Cardiac fibroblast (primary cell): ENCODE measurements at regions not wholly inside any gene's neighbourhood (a gene's known extent, or its start where the extent isn't known, plus 50 kb on each side); places are given as distances from the start of the nearest gene placed in this dataset.
"Not testable (repeated sequence)": the region's sequence is repeated elsewhere in the genome, so short reads cannot be mapped to it uniquely, and the experiment has no call there.

Experiments
- DNase-seq, 2 donors: peaks; one replicate each; pipeline versions ENCODE4 v3.0.0 to v3.0.0-alpha.2; 2010; ENCODE audit warnings: low read depth in 2 of 2
- H3K4me3 ChIP-seq, 2 donors: replicated peaks in 1 of 2; 1 replicate in 1 of 2; 2 replicates in 1 of 2; pipeline ENCODE4 v1.5.1; 2011; ENCODE audit warnings: low read depth in 2 of 2, low read length in 2 of 2, mild to moderate bottlenecking in 2 of 2, moderate library complexity in 1 of 2
- TF ChIP-seq, protein P1 (sequence below): IDR thresholded peaks from one replicate; pipeline ENCODE4 v1.5.1; 2011; ENCODE audit warnings: low read depth, mild to moderate bottlenecking, low read length, inconsistent platforms

DNA sequence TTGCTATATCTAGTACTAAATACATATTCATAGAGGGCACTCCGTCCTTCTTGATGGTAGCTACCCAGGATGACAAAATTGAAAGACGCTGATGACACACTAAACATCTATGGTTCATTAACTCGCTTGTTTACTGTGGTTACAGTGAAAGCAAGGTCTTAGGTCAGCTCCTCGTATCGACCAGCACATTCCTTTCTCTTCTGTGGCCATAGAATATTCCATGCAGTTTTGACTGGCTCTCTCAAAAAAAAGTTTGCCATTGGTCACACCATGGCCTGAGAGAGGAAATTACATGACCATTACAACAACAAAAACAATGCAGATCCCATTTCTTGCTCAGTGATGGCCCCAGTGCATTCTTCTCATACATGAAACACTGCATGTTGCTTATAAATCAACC, 411.4 kb upstream of the SOX5 start:
- H3K4me3 ChIP-seq = no peak overlapping the region
- TF ChIP-seq, protein P1, sequence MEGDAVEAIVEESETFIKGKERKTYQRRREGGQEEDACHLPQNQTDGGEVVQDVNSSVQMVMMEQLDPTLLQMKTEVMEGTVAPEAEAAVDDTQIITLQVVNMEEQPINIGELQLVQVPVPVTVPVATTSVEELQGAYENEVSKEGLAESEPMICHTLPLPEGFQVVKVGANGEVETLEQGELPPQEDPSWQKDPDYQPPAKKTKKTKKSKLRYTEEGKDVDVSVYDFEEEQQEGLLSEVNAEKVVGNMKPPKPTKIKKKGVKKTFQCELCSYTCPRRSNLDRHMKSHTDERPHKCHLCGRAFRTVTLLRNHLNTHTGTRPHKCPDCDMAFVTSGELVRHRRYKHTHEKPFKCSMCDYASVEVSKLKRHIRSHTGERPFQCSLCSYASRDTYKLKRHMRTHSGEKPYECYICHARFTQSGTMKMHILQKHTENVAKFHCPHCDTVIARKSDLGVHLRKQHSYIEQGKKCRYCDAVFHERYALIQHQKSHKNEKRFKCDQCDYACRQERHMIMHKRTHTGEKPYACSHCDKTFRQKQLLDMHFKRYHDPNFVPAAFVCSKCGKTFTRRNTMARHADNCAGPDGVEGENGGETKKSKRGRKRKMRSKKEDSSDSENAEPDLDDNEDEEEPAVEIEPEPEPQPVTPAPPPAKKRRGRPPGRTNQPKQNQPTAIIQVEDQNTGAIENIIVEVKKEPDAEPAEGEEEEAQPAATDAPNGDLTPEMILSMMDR = no peak
- DNase-seq = peak in 1 of 2 donors; percentile 75

DNA sequence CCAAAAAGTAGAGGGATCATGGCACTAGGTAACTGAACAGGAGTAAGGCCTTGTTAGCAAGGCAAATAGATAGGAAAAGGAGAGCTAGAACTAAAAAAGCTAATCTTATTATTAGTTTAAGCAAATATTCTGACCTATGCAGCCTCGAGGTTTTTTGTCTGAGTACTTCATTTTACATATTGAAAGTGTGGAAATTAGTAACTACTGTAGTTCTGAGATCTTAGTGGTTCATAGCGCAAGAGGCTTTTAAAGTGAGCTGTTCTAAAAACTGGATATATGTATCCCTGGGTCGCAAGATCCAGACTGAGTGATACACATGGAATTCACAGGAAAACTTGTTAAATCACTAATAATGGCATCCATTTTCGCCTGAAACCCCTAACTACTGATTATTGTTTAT, 411.0 kb upstream of the SOX5 start:
- H3K4me3 ChIP-seq = no peak overlapping the region
- TF ChIP-seq, protein P1 = no peak
- DNase-seq = no peak

DNA sequence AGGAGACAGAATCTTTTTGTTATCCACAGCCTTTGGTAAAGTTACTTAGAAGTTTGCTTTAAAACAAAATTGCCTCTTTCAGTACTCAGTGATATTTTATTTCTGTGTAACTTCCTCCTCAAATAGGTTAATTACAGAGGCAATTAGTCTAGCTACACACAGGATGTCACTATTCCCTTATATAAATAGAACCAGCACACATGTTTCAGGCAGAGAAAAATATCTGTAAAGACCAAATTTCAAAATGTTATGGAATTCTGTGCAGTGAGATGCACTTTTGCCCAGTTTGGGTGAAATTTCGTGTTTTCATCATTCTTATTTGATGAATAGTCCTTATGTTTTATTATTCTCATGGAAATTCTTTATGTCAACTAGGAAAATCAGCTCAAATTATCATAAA, 410.6 kb upstream of the SOX5 start:
- DNase-seq = peak in 1 of 2 donors; percentile 13
- H3K4me3 ChIP-seq = no peak overlapping the region
- TF ChIP-seq, protein P1 = no peak

DNA sequence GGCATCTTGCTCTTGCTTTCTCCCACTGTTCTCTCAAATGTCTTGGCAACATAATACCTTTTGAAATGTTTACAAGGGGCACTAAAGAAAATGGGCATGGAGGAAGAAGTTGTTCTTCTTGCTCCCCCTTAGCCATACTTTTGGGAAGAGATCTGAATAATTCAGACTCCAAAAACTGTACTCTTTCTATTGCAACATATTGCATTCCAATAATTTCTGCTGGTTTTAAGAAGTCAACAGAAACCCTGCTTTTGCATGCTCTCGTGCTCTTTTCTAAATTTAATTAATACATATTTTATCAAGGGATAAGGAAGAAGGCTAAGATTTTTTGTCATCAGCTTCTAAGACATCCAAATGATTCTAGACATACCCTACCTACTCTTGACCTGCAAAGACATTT, 409.9 kb upstream of the SOX5 start:
- TF ChIP-seq, protein P1 = no peak
- H3K4me3 ChIP-seq = no peak overlapping the region
- DNase-seq = peak in 1 of 2 donors; percentile 10

DNA sequence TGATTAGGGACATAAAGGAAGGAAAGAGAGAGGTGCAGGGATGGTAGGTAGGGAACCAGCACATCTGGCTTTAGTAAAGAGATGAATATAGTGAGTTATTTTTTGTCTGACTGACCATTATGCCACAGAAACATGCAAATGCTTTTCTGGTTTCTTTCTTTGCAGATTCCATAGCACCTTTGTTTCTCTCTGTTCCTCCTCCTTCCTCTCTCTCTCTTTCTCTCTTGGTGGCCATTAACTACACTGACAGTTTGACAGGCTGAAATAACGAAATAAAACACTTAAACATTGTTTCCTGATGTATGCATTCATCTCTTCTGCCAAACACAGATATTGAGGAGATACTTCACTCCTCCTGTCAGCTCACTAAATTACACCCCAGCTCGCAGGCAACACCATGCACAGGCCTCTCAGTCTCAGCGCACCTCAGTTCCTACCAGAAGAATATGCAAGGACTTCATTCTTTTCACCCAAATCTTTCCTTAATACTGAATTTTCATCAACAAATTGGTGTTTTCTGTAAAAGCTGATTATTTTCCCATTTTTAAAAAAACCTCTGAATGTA, 406.9 kb upstream of the SOX5 start:
- TF ChIP-seq, protein P1 = no peak
- no peak overlapping the region for H3K4me3 ChIP-seq
- DNase-seq = no peak

DNA sequence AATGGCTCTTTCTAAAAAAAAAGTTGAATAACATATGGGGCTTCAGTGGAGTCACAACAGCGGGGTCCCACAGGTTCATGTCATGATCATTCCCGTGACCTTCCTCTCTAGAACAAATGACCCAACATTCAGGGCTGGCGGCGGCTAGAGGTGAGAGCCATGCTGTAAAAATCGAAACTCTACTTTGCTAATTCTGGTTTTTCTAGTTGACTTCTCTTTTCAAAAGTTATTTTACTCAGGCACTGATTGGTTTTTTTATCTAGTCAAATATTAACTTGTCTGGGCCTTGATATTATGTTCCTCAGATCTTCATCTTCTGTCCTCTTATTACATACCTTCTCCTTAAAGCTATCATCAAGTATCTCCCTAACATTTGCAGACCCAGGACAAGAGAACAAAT, 402.9 kb upstream of the SOX5 start:
- TF ChIP-seq, protein P1 = no peak
- DNase-seq = no peak
- no peak overlapping the region for H3K4me3 ChIP-seq

DNA sequence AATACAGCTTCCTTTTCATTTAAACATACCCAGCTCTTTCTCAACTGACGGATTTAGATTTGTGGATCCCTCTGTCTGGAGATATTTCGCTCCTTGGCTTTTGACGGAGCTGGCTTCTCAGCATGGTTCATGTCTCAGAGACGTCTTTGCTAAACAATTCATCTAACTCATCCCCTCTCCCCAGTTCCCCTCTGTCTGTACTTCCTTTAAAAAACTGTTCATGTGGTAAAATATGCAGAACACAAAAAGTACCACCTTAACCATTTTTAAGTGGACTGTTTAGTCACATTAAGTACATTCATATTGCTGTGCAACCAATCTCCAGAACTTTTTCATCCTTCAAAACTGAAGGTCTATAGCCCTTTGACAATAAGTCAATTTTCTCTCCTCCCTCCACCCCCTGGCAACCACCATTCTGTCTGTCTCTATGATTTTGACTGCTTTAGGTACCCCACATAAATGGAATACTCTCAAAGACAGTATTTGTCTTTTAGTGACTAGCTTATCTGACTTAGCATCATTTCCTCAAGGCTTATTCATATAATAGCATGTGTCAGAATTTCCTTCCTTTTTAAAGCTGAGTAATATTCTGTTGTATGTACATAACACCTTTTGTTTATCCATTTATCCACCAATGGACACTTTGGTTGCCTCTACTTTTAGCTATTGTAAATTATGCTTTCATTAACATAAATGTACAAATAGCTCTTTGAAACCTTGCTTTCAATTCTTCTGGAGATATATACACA, 399.8 kb upstream of the SOX5 start:
- TF ChIP-seq, protein P1 = no peak
- no peak for DNase-seq
- H3K4me3 ChIP-seq = no peak overlapping the region

DNA sequence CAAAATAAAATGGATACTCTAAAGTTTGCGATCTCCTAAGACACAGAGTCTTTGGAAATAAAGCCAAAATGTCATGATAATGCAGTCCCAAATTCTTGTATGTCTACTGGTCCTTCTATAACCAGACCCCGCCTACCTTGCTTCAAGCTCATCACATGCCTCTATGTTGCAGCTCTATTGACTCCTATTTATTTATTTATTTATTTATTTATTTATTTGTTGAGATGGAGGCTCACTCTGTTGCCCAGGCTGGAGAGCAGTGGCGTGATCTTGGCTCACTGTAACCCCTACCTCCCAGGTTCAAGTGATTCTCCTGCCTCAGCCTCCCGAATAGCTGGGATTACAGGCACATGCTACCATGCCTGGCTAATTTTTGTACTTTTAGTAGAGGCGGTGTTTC, 398.7 kb upstream of the SOX5 start:
- not testable (repeated sequence) for H3K4me3 ChIP-seq, DNase-seq
